ENCODE measurements at regions not wholly inside any gene's neighbourhood (a gene's known extent, or its start where the extent isn't known, plus 50 kb on each side); places are given as distances from the start of the nearest gene placed in this dataset.
"Not testable (repeated sequence)": the region's sequence is repeated elsewhere in the genome, so short reads cannot be mapped to it uniquely, and the experiment has no call there.

DNA sequence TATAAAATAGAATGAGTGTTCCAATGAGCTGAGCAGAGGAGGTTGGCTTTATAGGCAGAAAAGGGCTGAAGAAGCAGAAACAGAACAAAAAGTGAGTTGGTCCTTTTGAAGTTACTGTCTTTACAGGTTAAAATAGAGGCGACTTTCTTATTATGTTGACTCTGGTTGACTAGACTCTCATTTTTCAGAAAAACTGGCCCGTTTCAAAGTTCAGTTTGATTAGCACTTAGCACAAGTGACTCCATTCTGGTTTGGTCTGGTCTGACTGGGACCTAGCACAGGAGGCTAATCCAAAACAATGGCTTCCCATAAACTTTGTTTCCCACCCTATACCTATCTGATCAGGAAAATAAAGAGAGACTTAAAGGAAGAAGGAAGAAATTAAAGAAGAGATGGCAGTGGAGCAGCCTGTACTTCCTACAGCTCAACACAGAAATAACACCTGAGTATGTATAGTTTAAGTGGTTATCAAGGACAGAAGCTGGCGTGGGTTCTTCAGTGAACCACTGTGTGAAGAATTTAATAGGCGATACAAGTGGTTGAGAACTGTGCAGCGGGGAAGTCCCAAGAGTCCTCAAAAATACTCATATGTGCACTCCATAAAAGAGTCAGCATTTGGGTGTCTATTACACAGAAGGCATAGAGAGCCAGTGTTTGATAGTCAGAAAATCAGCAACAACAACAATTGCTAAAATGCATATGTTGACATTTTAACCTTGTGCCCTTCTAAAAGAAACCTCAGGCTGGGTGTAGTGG, 554.8 kb upstream of the HTR2C start:
- DNase-seq (ENCODE audit: low read depth in 4 of 4, low spot score in 3 of 4) = no peak

DNA sequence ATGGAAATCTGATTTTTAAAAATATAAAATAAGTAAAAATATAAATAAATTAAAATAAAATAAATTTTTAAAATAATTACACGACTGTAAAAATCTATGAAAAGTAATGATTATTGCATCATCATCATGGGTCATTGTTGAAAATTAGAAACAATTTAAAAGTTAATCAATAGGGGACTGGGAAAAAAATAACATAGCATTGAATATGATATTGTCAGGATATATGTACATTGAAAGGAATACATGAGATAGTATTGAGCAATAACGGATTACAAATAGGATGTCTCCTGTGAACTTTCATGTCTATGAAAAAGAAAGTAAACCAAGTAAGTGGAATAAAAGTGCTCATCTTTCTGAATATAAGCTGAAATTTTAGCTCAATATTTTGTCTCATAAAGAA, 566.8 kb upstream of the HTR2C start:
- no peak for DNase-seq (ENCODE audit: low read depth in 4 of 4, low spot score in 3 of 4)

DNA sequence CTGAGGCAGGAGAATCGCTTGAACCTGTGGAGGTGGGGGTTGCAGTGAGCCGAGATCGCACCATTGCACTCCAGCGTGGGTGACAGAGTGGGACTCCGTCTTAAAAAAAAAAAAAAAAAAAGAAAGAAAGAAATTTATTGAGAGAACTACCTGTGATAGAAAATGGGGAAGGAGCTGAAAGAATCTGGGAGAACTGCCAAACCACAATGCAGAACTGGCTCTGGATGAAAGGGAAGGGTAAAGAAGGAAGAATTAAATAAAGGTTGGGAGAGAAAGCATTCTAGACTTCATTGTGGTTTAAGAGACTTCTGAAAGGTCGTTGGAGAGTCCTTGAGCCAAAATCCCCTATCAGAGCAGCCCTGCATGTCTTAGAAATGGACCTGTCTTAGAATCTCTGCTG, 567.9 kb upstream of the HTR2C start:
- no peak for DNase-seq (ENCODE audit: low read depth in 4 of 4, low spot score in 3 of 4)

DNA sequence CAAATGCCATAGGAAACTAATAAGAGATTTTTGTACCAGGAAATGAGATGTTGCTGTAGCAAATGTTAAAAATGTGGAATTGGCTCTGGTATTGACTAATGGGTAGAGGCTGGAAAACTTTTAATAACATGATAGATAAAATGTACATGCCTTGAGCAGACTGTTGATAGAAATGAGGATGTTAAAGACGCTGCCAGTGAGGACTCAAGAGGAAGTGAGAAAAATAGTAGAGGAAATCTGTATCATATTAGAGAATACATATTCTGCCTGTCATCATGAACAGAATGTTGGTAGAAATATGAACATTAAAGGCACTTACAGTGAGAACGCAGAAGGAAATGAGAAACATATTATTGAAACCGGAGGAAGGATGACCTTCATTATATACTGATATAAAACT, 577.2 kb upstream of the HTR2C start:
- DNase-seq (ENCODE audit: low read depth in 4 of 4, low spot score in 3 of 4) = no peak

DNA sequence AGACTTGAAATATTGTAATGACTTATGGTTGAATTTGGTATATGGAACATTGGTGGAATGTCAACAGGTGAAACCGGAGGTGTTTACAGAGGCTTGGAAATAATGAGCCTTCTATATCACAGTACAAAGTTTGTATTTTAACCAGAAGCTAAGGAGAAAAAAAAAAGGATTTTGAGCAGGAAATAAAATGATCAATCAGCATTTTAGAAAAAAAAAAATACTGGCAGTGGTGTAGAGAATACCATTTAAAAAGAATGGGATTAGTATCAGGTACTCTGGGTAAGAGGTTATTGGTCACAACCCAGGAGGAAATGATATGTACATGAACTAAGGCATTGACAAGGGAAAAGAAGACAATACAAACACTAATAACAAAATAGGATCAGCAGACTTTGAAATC, 587.1 kb upstream of the HTR2C start:
- DNase-seq (ENCODE audit: low read depth in 4 of 4, low spot score in 3 of 4) = no peak

DNA sequence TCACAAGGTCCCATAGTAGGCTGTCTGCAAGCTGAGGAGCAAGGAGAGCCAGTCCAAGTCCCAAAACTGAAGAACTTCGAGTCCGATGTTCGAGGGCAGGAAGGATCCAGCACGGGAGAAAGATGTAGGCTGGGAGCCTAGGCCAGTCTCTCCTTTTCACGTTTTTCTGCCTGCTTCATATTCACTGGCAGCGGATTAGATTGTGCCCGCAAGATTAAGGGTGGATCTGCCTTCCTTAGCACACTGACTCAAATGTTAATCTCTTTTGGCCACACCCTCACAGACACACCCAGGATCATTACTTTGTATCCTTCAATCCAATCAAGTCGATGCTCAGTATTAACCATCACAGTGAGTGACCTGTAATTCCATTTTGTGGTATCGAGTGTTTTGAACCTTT, 592.2 kb upstream of the HTR2C start:
- DNase-seq (ENCODE audit: low read depth in 4 of 4, low spot score in 3 of 4) = not testable (repeated sequence)

DNA sequence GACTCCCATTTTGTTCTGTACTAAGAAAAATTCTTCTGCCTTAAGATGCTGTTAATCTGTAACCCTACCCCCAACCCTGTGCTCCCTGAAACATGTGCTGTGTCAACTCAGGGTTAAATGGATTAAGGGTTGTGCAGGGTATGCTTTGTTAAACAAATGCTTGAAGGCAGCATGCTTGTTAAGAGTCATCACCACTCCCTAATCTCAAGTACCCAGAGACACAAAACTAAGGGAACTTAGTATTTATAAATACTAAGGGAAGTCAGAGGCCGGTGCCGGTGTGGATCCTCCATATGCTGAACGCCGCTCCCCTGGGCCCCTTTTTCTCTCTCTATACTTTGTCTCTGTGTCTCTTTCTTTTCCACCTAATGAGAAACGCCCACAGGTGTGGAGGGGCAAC, 593.2 kb upstream of the HTR2C start:
- DNase-seq (ENCODE audit: low read depth in 4 of 4, low spot score in 3 of 4) = not testable (repeated sequence)

DNA sequence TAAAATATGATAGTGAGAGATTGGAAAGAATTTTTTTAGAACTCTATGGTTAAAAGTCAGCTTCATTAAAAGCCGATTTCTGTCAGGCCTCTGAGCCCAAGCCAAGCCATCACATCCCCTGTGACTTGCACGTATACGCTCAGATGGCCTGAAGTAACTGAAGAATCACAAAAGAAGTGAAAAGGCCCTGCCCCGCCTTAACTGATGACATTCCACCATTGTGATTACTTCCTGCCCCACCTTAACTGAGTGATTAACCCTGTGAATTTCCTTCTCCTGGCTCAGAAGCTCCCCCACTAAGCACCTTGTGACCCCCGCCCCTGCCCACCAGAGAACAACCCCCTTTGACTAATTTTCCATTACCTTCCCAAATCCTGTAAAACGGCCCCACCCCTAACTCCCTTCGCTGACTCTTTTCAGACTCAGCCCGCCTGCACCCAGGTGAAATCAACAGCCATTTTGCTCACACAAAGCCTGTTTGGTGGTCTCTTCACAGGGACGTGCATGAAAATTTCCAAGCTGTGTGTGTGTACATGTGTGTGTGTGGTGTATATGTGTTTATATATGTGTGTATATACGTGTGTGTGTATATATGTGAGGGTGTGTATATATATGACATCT, 595.5 kb upstream of the HTR2C start:
- not testable (repeated sequence) for DNase-seq (ENCODE audit: low read depth in 4 of 4, low spot score in 3 of 4)

DNA sequence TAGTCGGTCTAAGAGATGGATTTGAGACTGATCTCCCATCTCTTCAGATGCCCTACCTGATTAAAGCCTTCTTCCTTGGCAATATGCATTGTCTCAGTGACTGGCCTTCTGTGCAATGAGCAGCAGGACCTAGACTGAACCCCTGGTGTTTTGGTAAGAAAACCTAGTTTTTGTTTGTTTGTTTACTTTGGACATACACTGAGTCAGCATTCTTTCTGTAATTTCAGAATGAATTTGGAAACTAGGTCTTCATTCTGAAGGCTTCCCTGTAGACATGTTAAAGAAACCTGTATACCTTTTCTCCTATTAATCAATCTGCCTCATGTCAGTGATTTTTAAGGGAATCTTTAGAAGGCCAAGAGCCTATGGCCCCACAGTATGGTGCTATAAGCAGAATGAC, 597.5 kb upstream of the HTR2C start:
- DNase-seq (ENCODE audit: low read depth in 4 of 4, low spot score in 3 of 4) = no peak

DNA sequence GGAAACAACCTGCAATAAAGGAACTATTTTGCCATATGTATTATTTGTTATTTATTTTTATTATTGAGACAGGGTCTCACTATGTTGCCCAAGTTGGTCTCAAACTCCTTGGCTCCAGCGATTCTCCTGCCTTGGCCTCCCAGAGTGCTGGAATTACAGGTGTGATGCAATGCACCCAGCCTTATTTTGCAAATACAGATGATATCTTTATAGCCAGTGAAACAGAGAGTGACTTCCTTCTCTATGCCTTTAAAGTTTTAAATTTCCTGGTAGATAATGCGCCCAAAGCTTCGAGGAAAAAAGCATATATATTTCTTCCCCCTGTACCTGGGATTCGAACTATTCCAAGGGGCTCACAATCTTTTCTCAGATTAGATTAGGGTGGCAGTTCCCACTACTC, 601.1 kb upstream of the HTR2C start:
- DNase-seq (ENCODE audit: low read depth in 4 of 4, low spot score in 3 of 4) = no peak

DNA sequence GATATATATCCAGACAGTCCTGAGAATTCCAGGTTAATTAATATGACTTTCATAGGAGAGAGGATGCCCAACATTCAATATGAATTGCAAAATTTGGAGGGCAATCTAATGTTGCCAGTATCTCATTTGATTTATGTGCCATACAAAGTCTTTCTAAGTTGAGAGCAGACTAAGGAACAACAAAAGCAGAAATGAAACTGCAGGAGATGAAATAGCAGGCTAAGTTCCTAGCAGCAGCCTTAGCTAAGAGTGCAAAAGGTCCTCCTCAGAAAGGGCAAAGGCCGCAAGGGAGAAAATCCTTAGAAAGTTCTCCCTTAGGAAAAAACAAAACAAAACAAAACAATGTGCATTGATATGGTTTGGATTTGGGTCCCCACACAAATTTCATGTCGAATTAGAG, 602.9 kb upstream of the HTR2C start:
- no peak for DNase-seq (ENCODE audit: low read depth in 4 of 4, low spot score in 3 of 4)

DNA sequence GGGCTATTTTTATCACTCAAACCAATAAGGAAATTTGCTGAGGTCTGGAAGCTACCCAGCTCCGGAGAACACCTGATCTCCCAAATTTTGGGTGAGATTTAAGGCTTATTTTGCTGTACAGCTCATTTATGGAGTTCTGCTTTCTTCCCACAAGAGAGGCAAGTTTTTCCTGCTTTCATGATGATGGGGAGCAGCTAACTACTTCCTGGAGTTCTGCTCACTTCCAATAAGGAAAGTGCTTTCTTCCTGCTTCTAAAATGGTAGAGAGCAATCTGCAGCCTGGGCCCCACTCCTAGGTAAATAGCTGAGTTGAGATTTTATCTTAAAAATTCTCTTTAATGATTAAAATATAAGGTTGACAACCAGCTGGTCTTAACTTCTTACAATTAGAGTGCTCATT, 606.0 kb upstream of the HTR2C start:
- DNase-seq (ENCODE audit: low read depth in 4 of 4, low spot score in 3 of 4) = no peak

DNA sequence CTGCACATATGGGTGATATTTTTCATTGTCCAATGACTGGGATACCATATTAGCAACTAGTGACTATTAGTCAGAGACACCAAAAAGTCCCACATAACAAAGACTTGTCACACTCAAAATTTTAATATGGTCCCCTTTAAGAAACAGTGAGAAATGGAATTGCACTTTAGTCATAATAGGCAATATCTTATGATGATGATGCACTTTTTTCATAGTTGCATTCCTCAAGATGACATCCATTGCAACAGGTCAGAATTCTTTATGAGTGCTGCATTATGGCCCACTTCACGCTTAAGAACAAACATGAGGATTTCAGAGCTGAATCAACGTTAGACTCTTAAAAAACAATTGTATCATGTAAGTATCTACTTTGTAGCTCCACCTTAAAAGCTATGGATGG, 608.4 kb upstream of the HTR2C start:
- DNase-seq (ENCODE audit: low read depth in 4 of 4, low spot score in 3 of 4) = no peak

DNA sequence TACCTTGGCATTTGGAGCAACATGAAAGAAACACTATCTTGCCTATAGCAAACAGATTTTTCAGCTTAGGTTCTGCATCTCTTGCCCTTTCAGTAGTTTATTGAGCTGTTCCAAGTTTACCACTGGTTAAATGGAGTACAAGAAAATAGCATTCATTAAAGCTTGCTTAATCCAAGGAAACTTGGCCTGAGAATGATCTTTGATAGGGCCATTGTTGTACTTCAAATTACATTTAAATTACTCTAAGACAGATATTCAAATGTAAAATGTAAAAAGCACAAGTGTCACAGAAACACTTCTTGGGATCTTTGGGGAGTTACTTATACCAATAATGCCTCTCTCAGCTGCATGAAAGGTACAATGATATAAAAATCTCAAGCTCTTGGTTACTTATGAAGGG, 609.0 kb upstream of the HTR2C start:
- no peak for DNase-seq (ENCODE audit: low read depth in 4 of 4, low spot score in 3 of 4)

DNA sequence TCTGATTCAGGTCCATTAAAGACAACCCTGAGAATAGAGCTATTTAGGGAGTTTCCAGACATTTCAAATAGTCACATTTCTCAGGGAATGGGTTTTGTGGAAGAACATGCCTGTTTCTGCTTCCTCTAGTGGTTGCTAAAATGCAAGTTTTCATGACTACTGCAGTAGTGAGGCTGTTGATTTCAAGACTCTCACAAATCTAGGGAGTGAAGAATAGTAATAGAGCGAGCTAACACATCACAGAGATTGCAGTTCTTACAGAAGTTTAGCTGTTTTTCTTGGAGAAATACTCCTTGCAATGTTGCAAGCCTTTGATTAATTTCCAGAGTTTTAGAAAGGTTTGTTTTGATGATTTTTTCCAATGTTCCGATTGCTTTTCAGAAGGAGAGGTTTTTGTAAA, 610.2 kb upstream of the HTR2C start:
- DNase-seq (ENCODE audit: low read depth in 4 of 4, low spot score in 3 of 4) = no peak

DNA sequence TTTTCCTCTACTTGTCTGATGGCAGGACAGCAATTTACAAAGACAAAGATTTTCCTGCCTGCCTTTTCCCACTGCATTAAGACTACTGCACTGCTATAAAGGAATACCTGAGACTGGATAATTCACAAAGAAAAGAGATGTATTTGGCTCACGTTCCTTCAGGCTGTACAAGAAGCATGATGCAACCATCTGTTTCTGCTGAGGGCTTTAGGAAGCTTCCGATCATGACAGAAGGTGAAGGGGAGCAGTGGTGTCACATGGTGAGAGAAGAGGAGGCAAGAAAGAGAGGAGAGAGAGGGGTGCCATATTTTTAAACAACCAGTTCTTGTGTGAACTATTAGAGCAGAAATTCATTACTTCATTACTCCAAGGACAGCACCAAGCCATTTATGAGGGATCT, 617.1 kb upstream of the HTR2C start:
- DNase-seq (ENCODE audit: low read depth in 4 of 4, low spot score in 3 of 4) = no peak

DNA sequence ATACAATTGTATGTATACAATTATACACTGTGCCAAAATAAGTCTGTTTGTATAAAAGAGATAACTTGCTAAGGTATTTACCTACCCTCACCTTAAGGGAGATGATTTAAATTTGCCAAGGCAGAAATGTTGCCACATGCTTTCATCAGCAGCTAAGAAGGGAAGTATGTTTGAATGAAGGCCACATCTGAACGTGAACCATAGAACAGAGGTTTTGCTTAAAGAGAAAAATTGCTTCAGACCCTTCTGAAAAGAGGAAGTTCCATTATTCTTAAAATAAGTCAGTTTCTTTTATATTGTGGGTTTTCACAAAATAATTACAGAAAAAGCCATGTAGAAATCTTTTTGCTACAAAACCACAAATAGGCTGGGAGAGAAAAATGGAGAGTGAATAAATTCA, 621.5 kb upstream of the HTR2C start:
- DNase-seq (ENCODE audit: low read depth in 4 of 4, low spot score in 3 of 4) = no peak

DNA sequence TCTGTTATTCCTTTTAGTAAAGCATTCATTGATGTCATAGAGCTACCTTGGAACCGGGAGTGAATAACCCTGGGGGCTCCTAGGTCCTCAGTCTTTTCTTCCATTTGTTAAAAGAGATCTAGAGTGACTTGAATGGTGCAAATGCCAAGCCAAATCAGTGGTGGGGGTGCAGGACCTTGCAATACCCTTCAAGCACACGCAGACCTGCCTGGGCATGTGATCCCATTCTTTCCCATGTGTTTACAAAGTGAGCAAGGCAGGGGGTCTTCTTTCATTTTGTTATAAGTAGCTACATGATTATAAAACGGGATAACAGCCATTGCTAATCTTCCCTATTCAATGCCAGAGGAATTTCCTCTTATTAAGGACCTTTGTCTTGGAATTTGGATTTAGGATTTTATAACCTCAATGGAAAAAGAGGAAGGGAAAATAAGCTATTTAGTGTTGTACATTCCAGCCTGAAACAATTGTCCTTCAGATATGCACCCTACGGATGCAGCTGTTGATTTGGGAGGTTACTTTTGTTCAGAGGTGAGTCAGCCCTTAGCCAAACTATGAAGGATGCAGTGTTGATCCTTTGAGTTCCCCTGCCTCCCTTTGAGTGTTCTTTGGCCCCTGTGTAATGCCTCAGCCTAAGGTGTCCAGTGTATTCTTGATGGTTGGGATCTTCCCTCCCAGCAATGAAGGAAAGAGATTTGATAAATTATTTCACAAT, 623.8 kb upstream of the HTR2C start:
- no peak for DNase-seq (ENCODE audit: low read depth in 4 of 4, low spot score in 3 of 4)

DNA sequence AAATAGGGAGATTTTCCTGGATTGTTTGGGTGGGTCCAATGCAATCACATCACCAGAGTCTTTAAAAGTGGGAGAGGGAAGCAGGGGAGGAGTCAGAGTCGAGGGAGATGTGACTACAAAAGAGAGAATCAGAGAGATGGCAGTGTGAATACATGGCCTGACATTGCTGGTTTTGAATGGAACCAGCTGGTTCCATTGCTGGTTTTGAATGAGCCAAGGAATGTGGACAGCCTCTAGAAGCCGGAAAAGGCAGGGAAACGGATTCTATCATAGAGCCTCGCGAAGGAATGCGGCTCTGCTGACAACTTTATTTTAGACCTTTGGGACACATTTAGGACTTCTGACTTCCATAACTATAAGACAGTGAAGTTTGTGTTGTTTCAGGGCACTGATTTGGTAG, 627.0 kb upstream of the HTR2C start:
- DNase-seq (ENCODE audit: low read depth in 4 of 4, low spot score in 3 of 4) = no peak

DNA sequence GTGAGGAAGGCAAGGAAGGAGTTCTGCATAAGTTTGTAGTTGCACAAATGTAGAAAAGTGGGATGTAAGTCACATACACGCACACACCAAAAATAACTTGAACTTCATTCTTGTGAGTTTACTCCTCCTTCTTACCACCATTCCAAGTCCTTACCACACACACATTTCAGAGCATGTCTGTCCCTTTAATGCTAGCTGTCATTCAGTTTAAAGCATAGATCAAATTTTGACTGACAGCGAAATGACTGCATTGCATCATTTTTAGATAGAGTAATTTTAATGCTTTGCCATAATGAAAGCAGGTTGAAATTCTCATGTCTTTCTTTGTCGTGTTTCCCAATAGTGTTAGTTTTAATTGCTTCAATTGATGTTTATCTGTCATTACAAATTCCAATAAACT, 629.6 kb upstream of the HTR2C start:
- DNase-seq (ENCODE audit: low read depth in 4 of 4, low spot score in 3 of 4) = no peak

DNA sequence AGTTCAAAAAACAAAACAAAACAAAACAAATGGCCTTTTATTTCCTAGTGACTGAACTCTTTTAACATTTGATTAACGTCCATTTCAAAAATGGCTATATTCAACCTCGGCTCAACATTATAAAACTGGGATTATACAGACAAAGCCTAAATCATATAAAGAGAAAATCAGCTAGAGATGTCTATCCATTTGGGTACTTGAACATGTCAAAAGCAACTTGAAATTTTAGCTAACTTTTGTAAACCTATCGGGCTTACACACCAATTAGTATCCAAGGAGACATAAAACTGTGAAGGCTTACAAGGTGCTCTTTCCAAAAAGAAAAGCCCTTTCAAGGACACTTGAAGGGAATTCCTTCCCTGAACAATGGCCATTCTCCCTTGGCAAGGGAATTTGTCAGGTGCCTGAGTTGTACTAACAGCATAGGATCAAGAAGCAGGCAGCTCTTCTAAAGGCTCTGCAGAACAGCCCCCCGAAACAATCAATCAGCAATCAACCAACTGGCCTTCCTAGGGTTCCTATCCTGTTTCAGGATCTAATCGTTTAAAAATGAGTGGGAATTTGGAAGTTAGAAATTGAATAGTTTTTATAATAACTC, 633.7 kb upstream of the HTR2C start:
- DNase-seq (ENCODE audit: low read depth in 4 of 4, low spot score in 3 of 4) = no peak

DNA sequence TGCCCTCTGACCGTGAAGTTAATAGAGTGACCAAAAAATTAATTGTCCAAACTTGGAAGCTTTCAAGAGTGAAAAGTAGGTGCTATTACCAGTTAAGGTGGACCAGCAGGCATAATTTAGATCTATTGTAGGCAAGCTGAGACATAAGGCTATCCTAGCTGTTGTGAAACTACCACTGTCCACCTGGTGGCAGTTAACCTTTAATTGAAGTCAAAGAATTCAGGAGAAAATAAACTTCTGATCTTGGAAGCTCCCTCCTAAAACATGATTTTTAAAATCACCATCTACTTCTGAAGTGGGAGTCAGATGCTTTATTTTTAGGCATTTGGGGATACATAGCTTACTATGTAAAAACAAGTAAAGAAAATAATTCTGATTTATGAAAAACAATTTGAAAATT, 636.3 kb upstream of the HTR2C start:
- no peak for DNase-seq (ENCODE audit: low read depth in 4 of 4, low spot score in 3 of 4)

All from left renal pelvis (tissue), 4 donors.